ENCODE measurements at regions not wholly inside any gene's neighbourhood (a gene's known extent, or its start where the extent isn't known, plus 50 kb on each side); places are given as distances from the start of the nearest gene placed in this dataset.

GRCh38 chr9:109717342-109717741 is 62.7 kb upstream of the PALM2AKAP2 start:
- 47 to 56% (median 55%) methylated on average over 2 of the region's 2 CpGs for WGBS, 4 donors
- Histone ChIP-seq H3K4me1 (replicated peaks in 1 of 2) (no peaks in the 10 kb centered on the region), H3K27me3 (no peaks in the 10 kb centered on the region), H3K36me3 (replicated peaks in 1 of 2) (no peaks in the 10 kb centered on the region), H3K27ac (no peak overlapping the region), H3K4me3 (no peak overlapping the region), H3K9me3 (replicated peaks in 1 of 3) (no peaks in the 10 kb centered on the region)
- DNase-seq = no peak
- TF ChIP-seq CTCF (IDR thresholded peaks at IDR 0.05) = no peak
- no peak for TF ChIP-seq POLR2A (IDR thresholded peaks at IDR 0.05)
- intact Hi-C loops (cut with DNase I) = no loop called here

GRCh38 chr9:109718861-109719260 is 61.1 kb upstream of the PALM2AKAP2 start:
- intact Hi-C loops (cut with DNase I) = no loop called here
- Histone ChIP-seq H3K4me3 (no peak overlapping the region), H3K36me3 (replicated peaks in 1 of 2) (no peaks in the 10 kb centered on the region), H3K4me1 (replicated peaks in 1 of 2) (no peaks in the 10 kb centered on the region), H3K27ac (no peak overlapping the region), H3K9me3 (replicated peaks in 1 of 3) (no peaks in the 10 kb centered on the region), H3K27me3 (no peaks in the 10 kb centered on the region)
- 48 to 60% (median 53%) methylated on average over 3 of the region's 3 CpGs for WGBS, 4 donors
- TF ChIP-seq CTCF (IDR thresholded peaks at IDR 0.05) (no peak), POLR2A (IDR thresholded peaks at IDR 0.05) (no peak)
- DNase-seq = no peak

- H3K4me3 ChIP-seq = no peak overlapping the region
- H3K4me1 ChIP-seq (replicated peaks in 1 of 2) = no peaks in the 10 kb centered on the region
- H3K36me3 ChIP-seq (replicated peaks in 1 of 2) = no peaks in the 10 kb centered on the region
- peak in 2 of 7 donors; percentile 20 to 23 for DNase-seq
- intact Hi-C loops (cut with DNase I) = no loop called here
- WGBS, 4 donors = 29 to 52% (median 40%) methylated on average over 2 of the region's 2 CpGs
- no peaks in the 10 kb centered on the region for H3K9me3 ChIP-seq (replicated peaks in 1 of 3)
- H3K27me3 ChIP-seq = no peaks in the 10 kb centered on the region
- TF ChIP-seq POLR2A (IDR thresholded peaks at IDR 0.05) = no peak
- TF ChIP-seq CTCF (IDR thresholded peaks at IDR 0.05) = no peak
- no peak overlapping the region for H3K27ac ChIP-seq
Measured at GRCh38 chr9:109721001-109721400, 59.0 kb upstream of the PALM2AKAP2 start.

GRCh38 chr9:109722007-109722406 is 58.0 kb upstream of the PALM2AKAP2 start:
- no peak for TF ChIP-seq POLR2A (IDR thresholded peaks at IDR 0.05)
- TF ChIP-seq CTCF (IDR thresholded peaks at IDR 0.05) = no peak
- Histone ChIP-seq H3K4me1 (replicated peaks in 1 of 2) (no peaks in the 10 kb centered on the region), H3K36me3 (replicated peaks in 1 of 2) (no peaks in the 10 kb centered on the region), H3K9me3 (replicated peaks in 1 of 3) (no peaks in the 10 kb centered on the region), H3K4me3 (no peak overlapping the region), H3K27ac (no peak overlapping the region), H3K27me3 (no peaks in the 10 kb centered on the region)
- no peak for DNase-seq
- intact Hi-C loops (cut with DNase I) = no loop called here
- 76 to 83% (median 80%) methylated on average over 1 of the region's 1 CpG for WGBS, 4 donors
